HepG2 (cell line): ENCODE measurements at regions not wholly inside any gene's neighbourhood (a gene's known extent, or its start where the extent isn't known, plus 50 kb on each side); places are given as distances from the start of the nearest gene placed in this dataset.

Source experiments
- ARID3A ChIP-seq: IDR thresholded peaks from 2 replicates; pipeline ENCODE4 v1.6.1; 2012; ENCODE audit warnings: low read depth, low read length, improper control_type of control experiment
- FOXA3 ChIP-seq: IDR thresholded peaks from 2 replicates; pipeline ENCODE4 v1.6.1; 2016; ENCODE audit warnings: missing genetic modification reagents, missing compliant biosample characterization
- FOXO1 ChIP-seq: sonication (generic); formaldehyde crosslinking; IDR thresholded peaks from 2 replicates; pipeline ENCODE4 v1.4.0; 2020; ENCODE audit warnings: missing genetic modification reagents
- NAIF1 ChIP-seq: sonication (generic); formaldehyde crosslinking; IDR thresholded peaks from 2 replicates; pipeline ENCODE4 v1.5.0; 2020; ENCODE audit warnings: mild to moderate bottlenecking, missing genetic modification reagents, borderline replicate concordance
- NR2F1 ChIP-seq, 2 experiments: fragments of 450-650 bp in 1 of 2; formaldehyde crosslinking in 1 of 2; IDR thresholded peaks; 2 replicates each; pipeline versions ENCODE4 v1.5.0 to v1.6.1; 2016 to 2020; ENCODE audit warnings: mild to moderate bottlenecking in 1 of 2, missing compliant biosample characterization in 1 of 2, missing genetic modification reagents in 1 of 2, moderate library complexity in 1 of 2
- NR2F6 ChIP-seq, 2 experiments: IDR thresholded peaks; 2 replicates each; pipeline ENCODE4 v1.6.1; 2016; ENCODE audit warnings: antibody characterized with exemption in 1 of 2, mild to moderate bottlenecking in 1 of 2
- POGZ ChIP-seq: sonication (generic); formaldehyde crosslinking; IDR thresholded peaks from 2 replicates; pipeline ENCODE4 v1.4.0; 2020; ENCODE audit warnings: mild to moderate bottlenecking, missing genetic modification reagents
- RARA ChIP-seq: IDR thresholded peaks from 2 replicates; pipeline ENCODE4 v1.6.1; 2016; ENCODE audit warnings: missing genetic modification reagents, missing compliant biosample characterization
- RCOR2 ChIP-seq: IDR thresholded peaks from 2 replicates; pipeline ENCODE4 v1.6.1; 2016; ENCODE audit warnings: missing biosample characterization, missing genetic modification reagents
- RXRB ChIP-seq: IDR thresholded peaks from 2 replicates; pipeline ENCODE4 v1.6.1; 2016; ENCODE audit warnings: borderline replicate concordance, missing genetic modification reagents, missing compliant biosample characterization
- SIN3A ChIP-seq: IDR thresholded peaks from 2 replicates; pipeline ENCODE4 v1.6.1; 2011; ENCODE audit warnings: low read depth, mild to moderate bottlenecking, control low read depth, low read length, borderline replicate concordance
- SOX5 ChIP-seq: IDR thresholded peaks from 2 replicates; pipeline ENCODE4 v1.6.1; 2016; ENCODE audit warnings: borderline replicate concordance
- TAF15 ChIP-seq: fragments of 200-400 bp; formaldehyde crosslinking; IDR thresholded peaks from one replicate; pipeline ENCODE4 v1.6.1; 2018; ENCODE audit warnings: mild to moderate bottlenecking, low read depth, low read length; ENCODE audit not compliant: poor library complexity, severe bottlenecking
- TBX2 ChIP-seq: sonication (generic); formaldehyde crosslinking; IDR thresholded peaks from 2 replicates; pipeline ENCODE4 v1.5.0; 2020; ENCODE audit warnings: missing genetic modification reagents, mild to moderate bottlenecking, borderline replicate concordance
- ZNF326 ChIP-seq: sonication (generic); formaldehyde crosslinking; IDR thresholded peaks from 2 replicates; pipeline ENCODE4 v1.4.0; 2020; ENCODE audit warnings: missing genetic modification reagents, borderline replicate concordance
- ZNF674 ChIP-seq: sonication (generic); formaldehyde crosslinking; IDR thresholded peaks from 2 replicates; pipeline ENCODE4 v1.5.0; 2020; ENCODE audit warnings: low read depth, mild to moderate bottlenecking, missing genetic modification reagents
- ZNF83 ChIP-seq: sonication (generic); formaldehyde crosslinking; IDR thresholded peaks from 2 replicates; pipeline ENCODE4 v1.4.0; 2020; ENCODE audit warnings: missing genetic modification reagents, mild to moderate bottlenecking, borderline replicate concordance
- TF ChIP-seq, protein P1 (sequence below): sonication (generic); formaldehyde crosslinking; IDR thresholded peaks from 2 replicates; pipeline ENCODE4 v1.4.0; 2020; ENCODE audit warnings: missing genetic modification reagents
- TF ChIP-seq, protein P2 (sequence below): IDR thresholded peaks from 2 replicates; pipeline ENCODE4 v1.4.0; 2020; ENCODE audit warnings: mild to moderate bottlenecking, missing genetic modification reagents
- TF ChIP-seq, protein P3 (sequence below): sonication (generic); formaldehyde crosslinking; IDR thresholded peaks from 2 replicates; pipeline ENCODE4 v1.8.0; 2022; ENCODE audit warnings: mild to moderate bottlenecking, missing genetic modification reagents

DNA sequence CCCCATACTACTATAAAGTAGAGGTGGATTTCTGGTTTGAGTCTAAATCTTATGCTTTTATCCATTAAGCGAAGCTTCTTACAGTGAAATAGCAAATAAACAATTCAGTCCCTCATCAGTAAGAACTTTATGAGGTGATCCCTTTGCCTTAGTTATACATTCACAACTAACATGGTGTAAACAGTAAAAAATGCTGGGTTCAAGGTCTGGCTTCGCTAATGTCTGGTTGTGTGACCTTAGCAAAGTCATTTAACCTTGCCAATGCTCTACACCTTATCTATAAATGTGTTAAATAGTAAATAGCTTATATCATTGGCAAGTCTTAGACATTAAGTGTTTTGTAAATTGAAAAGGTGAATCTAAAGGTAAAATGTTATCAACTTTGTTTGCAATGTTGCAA, 475.4 kb downstream of the LMO4 start (continued):
- TF ChIP-seq RXRB (peak; percentile 39), TAF15 (no peak), ZNF674 (CRISPR knock-in tag) (no peak), RARA (CRISPR knock-in tag) (peak; percentile 81), ARID3A (0 out of 2 replicates have a peak, but pooled peaks have one; percentile 12), ZNF83 (CRISPR knock-in tag) (no peak), SOX5 (CRISPR knock-in tag) (peak; percentile 38; the same call in 1 of the 2 replicates), TBX2 (CRISPR knock-in tag) (peak; percentile 42; the same call in 1 of the 2 replicates), SIN3A (no peak), ZNF326 (no peak), NR2F6 (IDR thresholded peaks at IDR 0.05) (peak; percentile 60; the same call in 1 of the 2 replicates), NR2F6 (CRISPR knock-in tag; IDR thresholded peaks at IDR 0.05) (peak; percentile 79), NR2F1 (CRISPR knock-in tag; IDR thresholded peaks at IDR 0.05) (0 out of 4 replicates have a peak, but pooled peaks of 1 of the 2 experiments have one; percentile 18), RCOR2 (peak; percentile 59; the same call in 1 of the 2 replicates), FOXA3 (CRISPR knock-in tag) (peak; percentile 64), POGZ (CRISPR knock-in tag) (peak; percentile 37; the same call in 1 of the 2 replicates), FOXO1 (CRISPR knock-in tag) (0 out of 2 replicates have a peak, but pooled peaks have one; percentile 22), NAIF1 (CRISPR knock-in tag) (no peak)
- TF ChIP-seq, protein P1, sequence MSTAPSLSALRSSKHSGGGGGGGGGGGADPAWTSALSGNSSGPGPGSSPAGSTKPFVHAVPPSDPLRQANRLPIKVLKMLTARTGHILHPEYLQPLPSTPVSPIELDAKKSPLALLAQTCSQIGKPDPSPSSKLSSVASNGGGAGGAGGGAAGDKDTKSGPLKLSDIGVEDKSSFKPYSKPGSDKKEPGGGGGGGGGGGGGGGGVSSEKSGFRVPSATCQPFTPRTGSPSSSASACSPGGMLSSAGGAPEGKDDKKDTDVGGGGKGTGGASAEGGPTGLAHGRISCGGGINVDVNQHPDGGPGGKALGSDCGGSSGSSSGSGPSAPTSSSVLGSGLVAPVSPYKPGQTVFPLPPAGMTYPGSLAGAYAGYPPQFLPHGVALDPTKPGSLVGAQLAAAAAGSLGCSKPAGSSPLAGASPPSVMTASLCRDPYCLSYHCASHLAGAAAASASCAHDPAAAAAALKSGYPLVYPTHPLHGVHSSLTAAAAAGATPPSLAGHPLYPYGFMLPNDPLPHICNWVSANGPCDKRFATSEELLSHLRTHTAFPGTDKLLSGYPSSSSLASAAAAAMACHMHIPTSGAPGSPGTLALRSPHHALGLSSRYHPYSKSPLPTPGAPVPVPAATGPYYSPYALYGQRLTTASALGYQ = no peak
- TF ChIP-seq, protein P2, sequence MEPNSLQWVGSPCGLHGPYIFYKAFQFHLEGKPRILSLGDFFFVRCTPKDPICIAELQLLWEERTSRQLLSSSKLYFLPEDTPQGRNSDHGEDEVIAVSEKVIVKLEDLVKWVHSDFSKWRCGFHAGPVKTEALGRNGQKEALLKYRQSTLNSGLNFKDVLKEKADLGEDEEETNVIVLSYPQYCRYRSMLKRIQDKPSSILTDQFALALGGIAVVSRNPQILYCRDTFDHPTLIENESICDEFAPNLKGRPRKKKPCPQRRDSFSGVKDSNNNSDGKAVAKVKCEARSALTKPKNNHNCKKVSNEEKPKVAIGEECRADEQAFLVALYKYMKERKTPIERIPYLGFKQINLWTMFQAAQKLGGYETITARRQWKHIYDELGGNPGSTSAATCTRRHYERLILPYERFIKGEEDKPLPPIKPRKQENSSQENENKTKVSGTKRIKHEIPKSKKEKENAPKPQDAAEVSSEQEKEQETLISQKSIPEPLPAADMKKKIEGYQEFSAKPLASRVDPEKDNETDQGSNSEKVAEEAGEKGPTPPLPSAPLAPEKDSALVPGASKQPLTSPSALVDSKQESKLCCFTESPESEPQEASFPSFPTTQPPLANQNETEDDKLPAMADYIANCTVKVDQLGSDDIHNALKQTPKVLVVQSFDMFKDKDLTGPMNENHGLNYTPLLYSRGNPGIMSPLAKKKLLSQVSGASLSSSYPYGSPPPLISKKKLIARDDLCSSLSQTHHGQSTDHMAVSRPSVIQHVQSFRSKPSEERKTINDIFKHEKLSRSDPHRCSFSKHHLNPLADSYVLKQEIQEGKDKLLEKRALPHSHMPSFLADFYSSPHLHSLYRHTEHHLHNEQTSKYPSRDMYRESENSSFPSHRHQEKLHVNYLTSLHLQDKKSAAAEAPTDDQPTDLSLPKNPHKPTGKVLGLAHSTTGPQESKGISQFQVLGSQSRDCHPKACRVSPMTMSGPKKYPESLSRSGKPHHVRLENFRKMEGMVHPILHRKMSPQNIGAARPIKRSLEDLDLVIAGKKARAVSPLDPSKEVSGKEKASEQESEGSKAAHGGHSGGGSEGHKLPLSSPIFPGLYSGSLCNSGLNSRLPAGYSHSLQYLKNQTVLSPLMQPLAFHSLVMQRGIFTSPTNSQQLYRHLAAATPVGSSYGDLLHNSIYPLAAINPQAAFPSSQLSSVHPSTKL = peak; percentile 75
- TF ChIP-seq, protein P3, sequence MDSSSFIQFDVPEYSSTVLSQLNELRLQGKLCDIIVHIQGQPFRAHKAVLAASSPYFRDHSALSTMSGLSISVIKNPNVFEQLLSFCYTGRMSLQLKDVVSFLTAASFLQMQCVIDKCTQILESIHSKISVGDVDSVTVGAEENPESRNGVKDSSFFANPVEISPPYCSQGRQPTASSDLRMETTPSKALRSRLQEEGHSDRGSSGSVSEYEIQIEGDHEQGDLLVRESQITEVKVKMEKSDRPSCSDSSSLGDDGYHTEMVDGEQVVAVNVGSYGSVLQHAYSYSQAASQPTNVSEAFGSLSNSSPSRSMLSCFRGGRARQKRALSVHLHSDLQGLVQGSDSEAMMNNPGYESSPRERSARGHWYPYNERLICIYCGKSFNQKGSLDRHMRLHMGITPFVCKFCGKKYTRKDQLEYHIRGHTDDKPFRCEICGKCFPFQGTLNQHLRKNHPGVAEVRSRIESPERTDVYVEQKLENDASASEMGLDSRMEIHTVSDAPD (CRISPR knock-in tag) = no peak
